Embryonic facial prominence (tissue), 1 donor: ENCODE measurements at regions not wholly inside any gene's neighbourhood (a gene's known extent, or its start where the extent isn't known, plus 50 kb on each side); places are given as distances from the start of the nearest gene placed in this dataset.
"Not testable (repeated sequence)": the region's sequence is repeated elsewhere in the genome, so short reads cannot be mapped to it uniquely, and the experiment has no call there.

Source experiments
- DNase-seq: peaks from one replicate; pipeline ENCODE4 v3.0.0-alpha.2; 2016; ENCODE audit errors: extremely low spot score

- no peak for DNase-seq
These were observed 127.7 kb upstream of the ZNF267 start for GRCh38 chr16:31745900-31746299.

GRCh38 chr16:31754998-31755615 lies 118.5 kb upstream of the ZNF267 start:
- no peak for DNase-seq

GRCh38 chr16:31764103-31764502 lies 109.5 kb upstream of the ZNF267 start:
- no peak for DNase-seq

GRCh38 chr16:31767267-31767666 lies 106.3 kb upstream of the ZNF267 start:
- DNase-seq = no peak

- DNase-seq = no peak
These were observed 93.3 kb upstream of the ZNF267 start for GRCh38 chr16:31780342-31780741.

GRCh38 chr16:31785126-31785525 lies 88.5 kb upstream of the ZNF267 start:
- DNase-seq = no peak

- no peak for DNase-seq
These were observed 66.5 kb upstream of the ZNF267 start for GRCh38 chr16:31807086-31807485.

GRCh38 chr16:31810863-31811262 lies 62.7 kb upstream of the ZNF267 start:
- no peak for DNase-seq

GRCh38 chr16:31816141-31816540 lies 57.5 kb upstream of the ZNF267 start:
- not testable (repeated sequence) for DNase-seq

GRCh38 chr16:31819386-31819785 lies 54.2 kb upstream of the ZNF267 start:
- no peak for DNase-seq

- DNase-seq = no peak
These were observed 53.7 kb upstream of the ZNF267 start for GRCh38 chr16:31819948-31820347.
